GM12873 (cell line): ENCODE measurements at regions not wholly inside any gene's neighbourhood (a gene's known extent, or its start where the extent isn't known, plus 50 kb on each side); places are given as distances from the start of the nearest gene placed in this dataset.

Experiments
- CTCF ChIP-seq: IDR thresholded peaks from 2 replicates; pipeline ENCODE4 v1.5.1; 2012; ENCODE audit warnings: low read depth, mild to moderate bottlenecking, moderate library complexity, low read length, control low read depth; ENCODE audit not compliant: insufficient read depth; ENCODE audit errors: missing control alignments

- TF ChIP-seq CTCF: no peak
Observed at GRCh38 chr2:226080334-226080733, 680.8 kb downstream of the NYAP2 start.

- no peak for TF ChIP-seq CTCF
Observed at GRCh38 chr2:226079671-226080181, 680.2 kb downstream of the NYAP2 start.

GRCh38 chr2:226079196-226079595 lies 679.7 kb downstream of the NYAP2 start:
- TF ChIP-seq CTCF: no peak

DNA sequence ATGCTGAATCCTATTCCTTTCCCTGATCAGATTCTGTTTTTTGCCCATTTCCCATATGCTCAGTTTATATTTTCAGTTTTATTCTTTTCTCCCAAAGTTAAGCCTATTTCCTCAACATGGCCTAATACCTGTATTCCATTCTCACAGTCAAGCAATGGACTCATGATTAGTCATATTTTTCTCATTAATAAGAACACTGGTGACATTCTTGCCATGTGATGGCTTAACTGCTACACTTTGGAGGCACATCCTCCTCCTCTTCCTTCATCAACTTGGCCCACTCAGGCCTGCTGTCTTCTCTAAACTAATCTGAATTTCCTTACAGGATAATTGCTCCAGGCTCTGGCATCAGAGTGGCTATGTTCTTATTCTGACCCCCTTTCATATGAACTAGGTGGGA lies 679.2 kb downstream of the NYAP2 start:
- TF ChIP-seq CTCF: no peak

DNA sequence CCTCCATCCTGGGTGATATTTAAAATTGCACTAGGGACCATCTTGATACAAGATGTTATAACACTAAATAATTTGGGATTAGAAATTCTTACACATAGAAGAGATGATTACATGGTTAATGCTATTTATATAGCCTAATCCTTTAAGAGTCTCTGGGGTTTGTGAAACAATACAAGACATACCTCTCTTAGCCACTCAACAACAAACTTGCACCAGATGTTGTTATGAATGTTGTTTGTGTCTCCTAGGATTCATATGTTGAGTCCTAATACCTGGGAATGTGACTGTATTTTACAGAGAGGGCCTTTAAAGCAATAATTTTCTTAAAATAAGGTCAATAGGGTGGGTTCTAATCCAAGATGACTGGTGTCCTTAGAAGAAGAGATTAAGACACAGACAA lies 678.3 kb downstream of the NYAP2 start:
- TF ChIP-seq CTCF: no peak

DNA sequence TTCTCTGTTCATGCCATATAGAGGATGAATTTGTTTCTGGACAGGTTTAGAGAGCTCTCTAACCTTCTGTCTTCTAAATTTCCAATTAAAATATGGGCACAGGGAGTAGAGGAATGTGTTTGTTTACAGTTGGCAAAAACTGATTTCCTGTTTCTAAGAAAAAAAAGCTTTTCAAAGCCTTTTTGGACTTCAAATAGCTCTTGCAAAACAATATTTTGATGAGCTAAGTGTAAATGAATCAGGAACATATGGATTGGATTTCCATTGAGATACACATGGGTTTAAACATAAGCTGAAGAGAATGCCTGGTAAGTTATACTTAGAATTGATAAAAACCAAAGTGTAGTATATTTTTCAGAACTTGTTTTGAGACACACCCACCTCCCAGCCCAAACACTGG lies 677.5 kb downstream of the NYAP2 start:
- no peak for TF ChIP-seq CTCF

- TF ChIP-seq CTCF: no peak
Observed at GRCh38 chr2:226076529-226076928, 677.0 kb downstream of the NYAP2 start.
